H1 (cell line): ENCODE measurements at regions not wholly inside any gene's neighbourhood (a gene's known extent, or its start where the extent isn't known, plus 50 kb on each side); places are given as distances from the start of the nearest gene placed in this dataset.

Experiments
- CTCF ChIA-PET: fragments of 300-600 bp; sonication (Branson Sonifier 250); formaldehyde crosslinking; loops from one replicate; lab custom pipeline; 2021; ENCODE audit not compliant: partially characterized antibody; lab: Charles Lee
- POLR2A ChIA-PET: fragments of 300-600 bp; sonication (Branson Sonifier 250); formaldehyde crosslinking; loops from one replicate; lab custom pipeline; 2021; ENCODE audit warnings: inconsistent platforms; ENCODE audit not compliant: partially characterized antibody; lab: Charles Lee
- DNase-seq, 2 experiments: peaks; one replicate each; pipeline versions ENCODE4 v3.0.0 to v3.0.0-alpha.2; 2010 to 2022; ENCODE audit warnings: low spot score in 2 of 2, low read depth in 1 of 2, mixed read lengths in 1 of 2
- FAIRE-seq: peaks from 2 replicates; lab custom pipeline; 2011; peaks lifted over from hg19 to GRCh38; lab: Jason Lieb, UNC
- H2AFZ ChIP-seq: 2 replicates; pipeline ENCODE4 v1.8.1; 2012; ENCODE audit warnings: low read length, inconsistent platforms
- H2AK5ac ChIP-seq: 2 replicates; pipeline ENCODE4 v1.6.1; 2013; ENCODE audit warnings: low read depth, low read length
- H2BK120ac ChIP-seq: replicated peaks from 2 replicates; pipeline ENCODE3; 2013; ENCODE audit warnings: low read depth, low read length, inconsistent platforms
- H2BK12ac ChIP-seq: 2 replicates; pipeline ENCODE4 v1.6.1; 2013; ENCODE audit warnings: low read depth, low read length
- H2BK15ac ChIP-seq: 2 replicates; pipeline ENCODE4 v1.6.1; 2013; ENCODE audit warnings: low read length
- H2BK20ac ChIP-seq: 2 replicates; pipeline ENCODE4 v1.6.1; 2013; ENCODE audit warnings: low read length
- H2BK5ac ChIP-seq: 2 replicates; pipeline ENCODE4 v1.6.1; 2013; ENCODE audit warnings: low read depth, low read length
- H3K14ac ChIP-seq: 2 replicates; pipeline ENCODE4 v1.6.1; 2013; ENCODE audit warnings: inconsistent platforms; ENCODE audit not compliant: insufficient read length
- H3K18ac ChIP-seq: 2 replicates; pipeline ENCODE4 v1.6.1; 2013; ENCODE audit warnings: low read length; ENCODE audit errors: extremely low read depth
- H3K23ac ChIP-seq: 2 replicates; pipeline ENCODE4 v1.6.1; 2013; ENCODE audit warnings: inconsistent platforms; ENCODE audit not compliant: insufficient read length
- H3K23me2 ChIP-seq: 2 replicates; pipeline ENCODE4 v1.6.1; 2013; ENCODE audit warnings: low read depth, low read length
- H3K27ac ChIP-seq: 2 replicates; pipeline ENCODE4 v1.6.1; 2011; ENCODE audit warnings: low read depth, low read length, inconsistent platforms
- H3K27me3 ChIP-seq, 4 experiments: replicated peaks in 1 of 4; 1 replicate in 1 of 4; 2 replicates in 3 of 4; pipeline versions ENCODE4 v1.6.1 to v1.8.1; 2011 to 2013; ENCODE audit warnings: low read length in 3 of 4, mild to moderate bottlenecking in 3 of 4, inconsistent platforms in 2 of 4, mixed read lengths in 2 of 4, moderate library complexity in 1 of 4; ENCODE audit not compliant: control insufficient read depth in 3 of 4, insufficient read depth in 3 of 4; ENCODE audit errors: extremely low read depth in 1 of 4
- H3K36me3 ChIP-seq, 4 experiments: 2 replicates each; pipeline versions ENCODE4 v1.6.1 to v1.8.1; 2011 to 2013; ENCODE audit warnings: mild to moderate bottlenecking in 4 of 4, low read length in 3 of 4, moderate library complexity in 2 of 4, control low read depth in 1 of 4, inconsistent platforms in 1 of 4; ENCODE audit not compliant: insufficient read depth in 4 of 4, control insufficient read depth in 2 of 4
- H3K4ac ChIP-seq: replicated peaks from 2 replicates; pipeline ENCODE3; 2013; ENCODE audit warnings: low read length, low read depth, mixed read lengths, inconsistent platforms; ENCODE audit not compliant: insufficient read length
- H3K4me1 ChIP-seq, 4 experiments: replicated peaks in 1 of 4; 1 replicate in 1 of 4; 2 replicates in 3 of 4; pipeline versions ENCODE4 v1.6.1 to v1.8.1; 2011 to 2013; ENCODE audit warnings: low read length in 3 of 4, inconsistent platforms in 2 of 4, mixed read lengths in 1 of 4; ENCODE audit not compliant: insufficient read depth in 4 of 4, control insufficient read depth in 3 of 4
- H3K4me2 ChIP-seq, 2 experiments: 2 replicates each; pipeline versions ENCODE4 v1.6.1 to v1.8.1; 2011 to 2013; ENCODE audit warnings: low read depth in 2 of 2, low read length in 2 of 2, control low read depth in 1 of 2, inconsistent platforms in 1 of 2, mild to moderate bottlenecking in 1 of 2; ENCODE audit not compliant: insufficient read depth in 1 of 2
- H3K4me3 ChIP-seq, 4 experiments: fragments of 200-600, 300-600 bp in 1 of 4; sonication (generic), shearing (Covaris generic), sonication (Bioruptor Twin) in 1 of 4; 2 replicates each; pipeline versions ENCODE4 v1.5.1 to v1.8.1; 2011 to 2016; ENCODE audit warnings: low read length in 4 of 4, low read depth in 3 of 4, control low read depth in 2 of 4, inconsistent platforms in 2 of 4, mild to moderate bottlenecking in 2 of 4, mixed read lengths in 1 of 4, moderate library complexity in 1 of 4; ENCODE audit not compliant: insufficient read depth in 2 of 4; ENCODE audit errors: extremely low read depth in 1 of 4
- H3K56ac ChIP-seq: replicated peaks from 2 replicates; pipeline ENCODE3; 2013; ENCODE audit warnings: low read depth, mild to moderate bottlenecking, mixed read lengths, low read length, inconsistent platforms; ENCODE audit not compliant: insufficient read length
- H3K79me1 ChIP-seq: 2 replicates; pipeline ENCODE4 v1.6.1; 2013; ENCODE audit warnings: low read depth, low read length, control low read depth
- H3K79me2 ChIP-seq, 2 experiments: 2 replicates each; pipeline versions ENCODE4 v1.6.1 to v1.8.1; 2012 to 2013; ENCODE audit warnings: low read length in 2 of 2, mild to moderate bottlenecking in 2 of 2, inconsistent platforms in 1 of 2; ENCODE audit not compliant: insufficient read depth in 2 of 2, control insufficient read depth in 1 of 2
- H3K9ac ChIP-seq, 4 experiments: replicated peaks in 1 of 4; 1 replicate in 1 of 4; 2 replicates in 3 of 4; pipeline versions ENCODE4 v1.6.1 to v1.8.1; 2011 to 2013; ENCODE audit warnings: low read depth in 3 of 4, low read length in 3 of 4, control low read depth in 2 of 4, mild to moderate bottlenecking in 2 of 4, moderate library complexity in 2 of 4, inconsistent platforms in 1 of 4; ENCODE audit errors: extremely low read depth in 1 of 4
- H3K9me3 ChIP-seq, 2 experiments: 2 replicates each; pipeline versions ENCODE4 v1.6.1 to v1.8.1; 2012 to 2013; ENCODE audit warnings: mild to moderate bottlenecking in 2 of 2, moderate library complexity in 2 of 2, control low read depth in 1 of 2, inconsistent platforms in 1 of 2, low read depth in 1 of 2, low read length in 1 of 2, mixed read lengths in 1 of 2; ENCODE audit not compliant: insufficient read depth in 2 of 2
- H4K20me1 ChIP-seq, 2 experiments: replicated peaks in 1 of 2; 2 replicates each; pipeline versions ENCODE3 to v1.8.1; 2011 to 2013; ENCODE audit warnings: inconsistent platforms in 2 of 2, low read length in 2 of 2, mild to moderate bottlenecking in 1 of 2; ENCODE audit not compliant: insufficient read depth in 2 of 2, control insufficient read depth in 1 of 2
- H4K5ac ChIP-seq: 2 replicates; pipeline ENCODE4 v1.6.1; 2013; ENCODE audit warnings: low read length, low read depth, mixed read lengths, inconsistent platforms; ENCODE audit not compliant: insufficient read length
- H4K8ac ChIP-seq: 2 replicates; pipeline ENCODE4 v1.8.0; 2013; ENCODE audit warnings: mild to moderate bottlenecking, moderate library complexity, low read length, inconsistent platforms; ENCODE audit not compliant: insufficient read depth; ENCODE audit errors: extremely low read depth
- H4K91ac ChIP-seq: replicated peaks from 2 replicates; pipeline ENCODE3; 2013; ENCODE audit warnings: low read length, mixed read lengths, inconsistent platforms; ENCODE audit not compliant: insufficient read length
- EGR1 ChIP-seq: IDR thresholded peaks from 2 replicates; pipeline ENCODE4 v1.6.1; 2011; ENCODE audit warnings: low read depth, low read length, borderline replicate concordance
- EZH2 ChIP-seq: fragments of 200-600 bp; sonication (generic); IDR thresholded peaks from 2 replicates; pipeline ENCODE4 v1.7.1; 2012; ENCODE audit warnings: low read depth, mild to moderate bottlenecking, moderate library complexity, low read length, inconsistent platforms; ENCODE audit not compliant: severe bottlenecking
- MAFK ChIP-seq: IDR thresholded peaks from 2 replicates; pipeline ENCODE4 v1.6.1; 2012; ENCODE audit warnings: low read depth, mild to moderate bottlenecking, improper control_type of control experiment, low read length
- POLR2A ChIP-seq, 2 experiments: IDR thresholded peaks; 1 replicate in 1 of 2; 2 replicates in 1 of 2; pipeline ENCODE4 v1.6.1; 2011; ENCODE audit warnings: low read depth in 2 of 2, low read length in 2 of 2, mild to moderate bottlenecking in 2 of 2; ENCODE audit errors: control extremely low read depth in 1 of 2
- RFX5 ChIP-seq: IDR thresholded peaks from 2 replicates; pipeline ENCODE4 v1.6.1; 2011; ENCODE audit warnings: low read depth, low read length, improper control_type of control experiment, borderline replicate concordance
- RNF2 ChIP-seq: fragments of 200-900, 300-1000 bp; sonication (generic); IDR thresholded peaks from 2 replicates; pipeline ENCODE4 v1.7.1; 2016; ENCODE audit warnings: borderline replicate concordance, low read depth, mild to moderate bottlenecking, antibody characterized with exemption, low read length; ENCODE audit not compliant: poor library complexity, severe bottlenecking; ENCODE audit errors: missing control alignments
- TCF12 ChIP-seq: IDR thresholded peaks from 2 replicates; pipeline ENCODE4 v1.6.1; 2011; ENCODE audit warnings: low read depth, mild to moderate bottlenecking, low read length
- WGBS, 2 experiments: shearing (Covaris generic) in 1 of 2; methylation state at CpG; one replicate each; pipeline versions ENCODE4 v1.1.6 to v1.1.7; 2013 to 2015; ENCODE audit warnings: low lambda C conversion rate in 2 of 2, mixed read lengths in 2 of 2, inconsistent platforms in 1 of 2, low coverage in 1 of 2, missing lambda C conversion rate in 1 of 2; ENCODE audit not compliant: insufficient replicate concordance in 2 of 2, insufficient coverage in 1 of 2, insufficient read length in 1 of 2; ENCODE audit errors: extremely low coverage in 1 of 2, missing lambda C conversion rate in 1 of 2; 5-methylcytosine and 5-hydroxymethylcytosine counted together

DNA sequence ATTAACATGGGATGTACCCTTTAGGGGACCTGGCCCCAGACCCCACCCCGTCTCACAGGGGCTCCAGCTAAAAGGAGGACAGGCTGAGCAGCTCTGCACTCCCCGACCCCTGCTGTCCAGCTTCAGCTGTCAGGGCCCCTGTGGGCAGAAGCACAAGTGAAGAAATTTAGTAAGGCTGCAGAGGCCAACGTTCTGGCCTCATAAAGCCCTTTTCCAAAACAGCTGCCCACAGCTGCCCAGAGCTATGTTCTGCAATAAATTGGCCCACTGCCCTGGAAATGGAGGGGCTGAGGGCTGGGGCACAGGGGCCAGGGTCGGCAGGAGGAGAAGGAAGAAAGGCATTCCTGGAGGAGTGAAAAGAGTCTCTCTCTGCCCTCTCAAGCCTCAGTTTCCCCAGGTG is 357.1 kb downstream of the BCL11B start:
- no peaks in the 10 kb centered on the region for H3K27me3 ChIP-seq
- H3K56ac ChIP-seq = no peak overlapping the region
- ChIA-PET CTCF (interaction anchor here (1.2 to 1.3 kb wide), 2 partner anchors 13 to 352 kb away, joined by 3 read pairs; no protein-coding TSS in a partner anchor), POLR2A (no interaction called here)
- DNase-seq (no peak), FAIRE-seq (no peak)
- no peaks in the 10 kb centered on the region for H3K79me1 ChIP-seq
- TF ChIP-seq EZH2 = no peak
- no peak for TF ChIP-seq TCF12
- no peak for TF ChIP-seq POLR2A (IDR thresholded peaks at IDR 0.05; ENCODE audit: control extremely low read depth in 1 of 2, low read depth in 2 of 2, low read length in 2 of 2)
- TF ChIP-seq RNF2 = no peak
- no peak for TF ChIP-seq RFX5
- no peak for TF ChIP-seq EGR1
- no peak for TF ChIP-seq MAFK
- H2BK5ac ChIP-seq = no peak overlapping the region
- H3K23ac ChIP-seq = no peak overlapping the region
- no peak overlapping the region for H2BK20ac ChIP-seq
- 0 out of 7 replicates have a peak, but pooled peaks cover 0 to 4% (median 0%) of the 10 kb centered on the region in 4 experiments for H3K4me1 ChIP-seq
- H3K4me2 ChIP-seq = no peak overlapping the region
- no peak overlapping the region for H3K18ac ChIP-seq
- no peak overlapping the region for H4K8ac ChIP-seq
- H3K9ac ChIP-seq = no peak overlapping the region
- no peak overlapping the region for H2AK5ac ChIP-seq
- H3K79me2 ChIP-seq = no peaks in the 10 kb centered on the region
- no peak overlapping the region for H3K4me3 ChIP-seq
- H3K9me3 ChIP-seq = no peaks in the 10 kb centered on the region
- no peak overlapping the region for H2BK12ac ChIP-seq
- H4K5ac ChIP-seq = no peak overlapping the region
- H2BK15ac ChIP-seq = no peak overlapping the region
- no peak overlapping the region for H4K91ac ChIP-seq
- H3K14ac ChIP-seq = no peak overlapping the region
- H3K23me2 ChIP-seq = no peaks in the 10 kb centered on the region
- no peak overlapping the region for H2AFZ ChIP-seq
- no peak overlapping the region for H3K27ac ChIP-seq
- no peaks in the 10 kb centered on the region for H3K36me3 ChIP-seq
- H4K20me1 ChIP-seq = no peaks in the 10 kb centered on the region
- no peak overlapping the region for H3K4ac ChIP-seq
- 79% methylated on average over 3 of the region's 4 CpGs; no CpG with 5 or more reads in 1 of the 2 experiments for WGBS, 2 experiments
- H2BK120ac ChIP-seq = no peak overlapping the region
